ENCODE measurements at regions not wholly inside any gene's neighbourhood (a gene's known extent, or its start where the extent isn't known, plus 50 kb on each side); places are given as distances from the start of the nearest gene placed in this dataset.
"Not testable (repeated sequence)": the region's sequence is repeated elsewhere in the genome, so short reads cannot be mapped to it uniquely, and the experiment has no call there.

DNA sequence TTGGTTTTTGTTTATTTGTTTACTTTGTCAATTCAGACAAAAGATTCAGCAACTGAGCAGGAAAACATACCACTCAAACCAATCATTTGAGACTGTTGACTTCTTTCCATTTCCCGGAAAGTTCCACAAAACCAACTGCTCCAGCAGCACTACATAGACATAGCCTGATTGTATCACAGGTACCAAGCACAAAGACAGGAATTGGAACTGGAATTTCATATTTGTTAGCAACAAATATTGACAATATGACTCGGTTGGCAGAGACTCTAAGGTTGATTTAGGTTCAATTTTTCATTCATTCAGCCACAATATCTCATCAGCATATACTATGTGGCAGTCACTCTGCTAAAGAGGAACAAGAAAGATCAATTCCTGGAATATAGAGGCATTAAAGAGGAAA is 364.0 kb downstream of the ZIC3 start:
- H3K4me1 Mint-ChIP-seq (ENCODE audit: unreplicated experiment) = no peaks in the 10 kb centered on the region
- no peaks in the 10 kb centered on the region for H3K27me3 Mint-ChIP-seq (ENCODE audit: unreplicated experiment)
- TF ChIP-seq, protein P1, sequence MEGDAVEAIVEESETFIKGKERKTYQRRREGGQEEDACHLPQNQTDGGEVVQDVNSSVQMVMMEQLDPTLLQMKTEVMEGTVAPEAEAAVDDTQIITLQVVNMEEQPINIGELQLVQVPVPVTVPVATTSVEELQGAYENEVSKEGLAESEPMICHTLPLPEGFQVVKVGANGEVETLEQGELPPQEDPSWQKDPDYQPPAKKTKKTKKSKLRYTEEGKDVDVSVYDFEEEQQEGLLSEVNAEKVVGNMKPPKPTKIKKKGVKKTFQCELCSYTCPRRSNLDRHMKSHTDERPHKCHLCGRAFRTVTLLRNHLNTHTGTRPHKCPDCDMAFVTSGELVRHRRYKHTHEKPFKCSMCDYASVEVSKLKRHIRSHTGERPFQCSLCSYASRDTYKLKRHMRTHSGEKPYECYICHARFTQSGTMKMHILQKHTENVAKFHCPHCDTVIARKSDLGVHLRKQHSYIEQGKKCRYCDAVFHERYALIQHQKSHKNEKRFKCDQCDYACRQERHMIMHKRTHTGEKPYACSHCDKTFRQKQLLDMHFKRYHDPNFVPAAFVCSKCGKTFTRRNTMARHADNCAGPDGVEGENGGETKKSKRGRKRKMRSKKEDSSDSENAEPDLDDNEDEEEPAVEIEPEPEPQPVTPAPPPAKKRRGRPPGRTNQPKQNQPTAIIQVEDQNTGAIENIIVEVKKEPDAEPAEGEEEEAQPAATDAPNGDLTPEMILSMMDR (IDR thresholded peaks at IDR 0.05; ENCODE audit: unreplicated experiment) = no peak

DNA sequence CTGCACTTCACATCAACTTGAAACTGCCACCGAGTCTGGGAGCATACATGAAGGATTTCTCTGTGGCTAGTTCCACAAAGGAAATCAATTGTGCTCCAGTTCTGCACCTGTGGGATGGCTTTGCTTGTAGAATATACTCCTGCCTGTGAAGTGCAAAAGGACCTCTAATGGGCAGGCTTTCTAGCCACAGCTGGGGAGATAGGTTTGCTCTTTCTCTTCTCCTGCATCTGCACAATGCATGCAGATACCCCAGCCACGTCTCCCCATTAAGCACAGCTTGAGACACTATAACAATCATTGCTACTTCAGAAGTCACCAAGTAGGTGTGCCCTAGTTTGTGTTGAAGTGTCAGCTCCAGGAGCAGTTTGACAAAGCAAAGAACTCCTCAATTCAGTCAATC is 364.6 kb downstream of the ZIC3 start:
- TF ChIP-seq, protein P1 (IDR thresholded peaks at IDR 0.05; ENCODE audit: unreplicated experiment) = no peak

More for the DNA sequence above, 364.0 kb downstream of the ZIC3 start:
- Mint-ChIP-seq H3K27ac (ENCODE audit: unreplicated experiment) (no peak overlapping the region), H3K36me3 (ENCODE audit: low read depth, unreplicated experiment) (no peaks in the 10 kb centered on the region), H3K4me3 (ENCODE audit: unreplicated experiment) (no peak overlapping the region), H3K9me3 (ENCODE audit: unreplicated experiment) (no peaks in the 10 kb centered on the region)
- no peak for DNase-seq (ENCODE audit: low spot score)

DNA sequence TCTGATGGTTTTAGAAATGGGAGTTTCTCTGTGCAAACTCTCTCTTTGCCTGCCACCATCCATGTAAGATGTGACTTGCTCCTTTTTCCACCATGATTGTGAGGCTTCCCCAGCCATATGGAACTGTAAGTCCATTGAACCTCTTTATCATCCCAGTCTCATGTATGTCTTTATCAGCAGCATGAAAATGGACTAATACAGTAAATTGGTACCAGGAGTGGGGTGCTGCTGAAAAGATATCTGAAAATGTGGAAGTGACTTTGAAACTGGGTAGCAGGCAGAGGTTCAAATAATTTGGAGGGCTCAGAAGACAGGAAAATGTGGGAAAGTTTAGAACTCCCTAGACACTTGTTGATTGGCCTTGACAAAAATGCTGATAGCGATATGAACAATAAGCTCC is 368.3 kb downstream of the ZIC3 start:
- H3K9me3 Mint-ChIP-seq (ENCODE audit: unreplicated experiment); H3K27ac Mint-ChIP-seq (ENCODE audit: unreplicated experiment); H3K4me3 Mint-ChIP-seq (ENCODE audit: unreplicated experiment); H3K4me1 Mint-ChIP-seq (ENCODE audit: unreplicated experiment); DNase-seq (ENCODE audit: low spot score); H3K36me3 Mint-ChIP-seq (ENCODE audit: low read depth, unreplicated experiment); H3K27me3 Mint-ChIP-seq (ENCODE audit: unreplicated experiment): not testable (repeated sequence)

More for the DNA sequence above, 364.6 kb downstream of the ZIC3 start:
- Mint-ChIP-seq H3K4me3 (ENCODE audit: unreplicated experiment) (no peak overlapping the region), H3K36me3 (ENCODE audit: low read depth, unreplicated experiment) (no peaks in the 10 kb centered on the region), H3K27me3 (ENCODE audit: unreplicated experiment) (no peaks in the 10 kb centered on the region), H3K4me1 (ENCODE audit: unreplicated experiment) (no peaks in the 10 kb centered on the region), H3K9me3 (ENCODE audit: unreplicated experiment) (no peaks in the 10 kb centered on the region), H3K27ac (ENCODE audit: unreplicated experiment) (no peak overlapping the region)
- no peak for DNase-seq (ENCODE audit: low spot score)

DNA sequence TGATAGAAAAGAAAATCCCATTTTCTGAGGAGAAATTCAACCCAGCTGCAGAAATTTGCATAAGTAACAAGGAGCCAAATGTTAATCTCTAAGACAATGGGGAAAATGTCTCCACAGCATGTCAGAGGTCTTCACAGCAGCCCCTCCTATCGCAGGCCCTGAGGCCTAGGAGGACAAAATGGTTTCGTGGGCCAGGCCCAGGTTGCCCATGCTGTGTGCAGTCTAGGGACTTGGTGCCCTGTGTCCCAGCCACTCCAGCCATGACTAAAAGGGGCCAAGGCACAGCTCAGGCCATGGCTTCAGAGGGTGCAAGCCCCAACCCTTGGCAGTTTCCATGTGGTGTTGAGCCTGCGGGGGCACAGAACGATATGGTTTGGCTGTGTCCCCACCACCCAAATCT is 369.0 kb downstream of the ZIC3 start:
- H3K27me3 Mint-ChIP-seq (ENCODE audit: unreplicated experiment); DNase-seq (ENCODE audit: low spot score); H3K36me3 Mint-ChIP-seq (ENCODE audit: low read depth, unreplicated experiment); H3K9me3 Mint-ChIP-seq (ENCODE audit: unreplicated experiment); H3K27ac Mint-ChIP-seq (ENCODE audit: unreplicated experiment); H3K4me1 Mint-ChIP-seq (ENCODE audit: unreplicated experiment); H3K4me3 Mint-ChIP-seq (ENCODE audit: unreplicated experiment): not testable (repeated sequence)

DNA sequence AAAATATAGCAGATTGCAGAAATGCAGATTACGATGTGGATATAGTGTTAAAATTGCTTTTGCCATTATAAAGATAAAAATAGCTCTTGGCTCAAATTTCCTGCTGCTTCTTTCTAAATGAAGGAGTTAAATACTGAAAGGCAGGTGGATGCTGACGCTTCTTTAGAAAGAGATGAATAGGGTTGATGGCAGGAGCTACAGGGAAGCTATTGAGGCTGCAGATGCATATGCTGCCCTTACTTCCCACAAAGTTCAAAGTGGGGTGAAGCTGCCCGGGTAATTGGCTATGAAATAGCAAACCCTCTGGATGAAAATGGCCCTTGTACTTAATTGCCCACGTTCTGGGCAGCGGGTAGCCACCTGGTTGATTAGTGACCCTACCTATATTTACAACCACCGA is 379.5 kb downstream of the ZIC3 start:
- H3K36me3 Mint-ChIP-seq (ENCODE audit: low read depth, unreplicated experiment) = no peaks in the 10 kb centered on the region
- H3K4me3 Mint-ChIP-seq (ENCODE audit: unreplicated experiment) = no peak overlapping the region
- no peaks in the 10 kb centered on the region for H3K27me3 Mint-ChIP-seq (ENCODE audit: unreplicated experiment)
- no peak overlapping the region for H3K27ac Mint-ChIP-seq (ENCODE audit: unreplicated experiment)
- no peaks in the 10 kb centered on the region for H3K9me3 Mint-ChIP-seq (ENCODE audit: unreplicated experiment)
- no peak for DNase-seq (ENCODE audit: low spot score)
- TF ChIP-seq, protein P1 (IDR thresholded peaks at IDR 0.05; ENCODE audit: unreplicated experiment) = no peak
- no peaks in the 10 kb centered on the region for H3K4me1 Mint-ChIP-seq (ENCODE audit: unreplicated experiment)

DNA sequence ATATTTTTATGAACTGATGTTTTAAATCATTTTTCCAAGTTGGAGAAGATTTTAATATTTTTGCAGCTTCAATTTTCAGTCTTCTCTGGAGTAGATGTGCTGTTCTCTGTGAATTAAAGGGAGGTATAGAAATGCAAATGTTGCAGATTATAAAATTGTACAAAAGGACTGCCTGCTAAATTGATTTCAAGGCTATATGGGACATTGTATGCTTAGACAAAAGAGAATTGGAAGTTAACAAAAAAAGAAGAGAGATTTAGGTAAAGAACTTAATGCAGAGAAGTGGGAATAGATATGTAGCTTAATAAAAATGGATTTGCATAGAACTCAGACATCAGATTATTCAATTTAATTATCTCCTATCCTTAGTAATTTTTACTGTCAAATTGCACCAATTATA is 403.3 kb downstream of the ZIC3 start:
- H3K4me1 Mint-ChIP-seq (ENCODE audit: unreplicated experiment) = no peaks in the 10 kb centered on the region
- no peak overlapping the region for H3K27ac Mint-ChIP-seq (ENCODE audit: unreplicated experiment)
- no peak for DNase-seq (ENCODE audit: low spot score)
- peaks cover 1% of the 10 kb centered on the region for H3K27me3 Mint-ChIP-seq (ENCODE audit: unreplicated experiment)
- TF ChIP-seq, protein P1 (IDR thresholded peaks at IDR 0.05; ENCODE audit: unreplicated experiment) = no peak
- H3K4me3 Mint-ChIP-seq (ENCODE audit: unreplicated experiment) = no peak overlapping the region
- no peaks in the 10 kb centered on the region for H3K36me3 Mint-ChIP-seq (ENCODE audit: low read depth, unreplicated experiment)
- H3K9me3 Mint-ChIP-seq (ENCODE audit: unreplicated experiment) = no peaks in the 10 kb centered on the region
